ENCODE measurements at regions not wholly inside any gene's neighbourhood (a gene's known extent, or its start where the extent isn't known, plus 50 kb on each side); places are given as distances from the start of the nearest gene placed in this dataset.

DNA sequence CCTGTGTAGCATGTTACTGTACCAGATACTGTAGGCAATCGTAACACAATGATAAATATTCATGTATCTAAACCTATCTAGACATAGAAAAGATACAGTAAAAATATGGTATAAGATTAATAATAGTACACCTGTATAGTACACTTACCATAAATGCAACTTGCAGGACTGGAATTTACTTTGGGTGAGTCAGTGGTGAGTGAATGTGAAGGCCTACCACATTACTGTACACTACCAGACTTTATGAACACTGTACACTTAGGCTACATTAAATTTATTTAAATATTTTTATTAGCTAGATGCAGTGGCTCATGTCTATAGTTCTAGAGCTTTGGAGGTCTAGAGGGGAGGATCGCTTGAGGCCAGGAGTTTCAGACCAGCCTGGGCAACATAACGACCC is 186.6 kb upstream of the ROPN1 start:
- no peak for DNase-seq (ENCODE audit: low spot score)

DNA sequence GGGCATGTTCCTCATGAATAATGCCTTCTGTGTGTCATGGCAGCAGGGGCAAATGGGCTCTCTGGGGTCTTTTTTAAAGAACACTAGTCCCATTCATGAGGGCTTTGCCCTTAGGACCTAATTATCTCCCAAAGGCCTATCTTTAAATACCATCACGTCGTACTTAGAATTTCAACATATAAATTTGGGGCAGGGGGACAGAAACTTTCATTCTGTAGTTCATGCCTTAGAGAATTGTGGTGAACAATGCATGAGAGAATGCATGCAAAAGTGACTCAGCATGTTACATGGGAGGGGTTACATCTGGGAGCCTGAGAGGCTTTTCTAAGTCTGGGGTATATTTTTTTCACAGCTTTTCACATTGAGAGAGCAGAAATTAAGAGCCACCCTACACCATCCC is 208.5 kb upstream of the ROPN1 start:
- no peak for DNase-seq (ENCODE audit: low spot score)

DNA sequence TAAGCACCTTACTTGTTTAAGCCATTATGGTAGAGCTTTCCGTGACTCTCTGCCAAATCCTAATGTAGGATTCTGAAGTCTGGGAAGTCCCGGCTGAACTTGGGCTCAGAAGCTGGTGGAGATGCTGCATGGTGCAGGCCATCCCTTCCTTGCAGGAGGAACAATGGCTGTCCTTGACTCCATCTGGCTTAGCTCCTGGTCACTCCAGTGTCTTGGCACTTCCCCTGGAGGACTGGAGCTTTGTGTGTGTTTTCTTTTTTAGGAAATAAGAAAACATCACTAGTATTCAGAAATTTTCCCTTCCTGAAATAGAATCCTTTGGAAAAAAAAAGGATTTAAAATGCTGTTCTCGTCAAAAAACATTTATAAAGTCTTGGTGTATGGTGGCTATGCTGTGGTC is 209.3 kb upstream of the ROPN1 start:
- DNase-seq (ENCODE audit: low spot score) = no peak

DNA sequence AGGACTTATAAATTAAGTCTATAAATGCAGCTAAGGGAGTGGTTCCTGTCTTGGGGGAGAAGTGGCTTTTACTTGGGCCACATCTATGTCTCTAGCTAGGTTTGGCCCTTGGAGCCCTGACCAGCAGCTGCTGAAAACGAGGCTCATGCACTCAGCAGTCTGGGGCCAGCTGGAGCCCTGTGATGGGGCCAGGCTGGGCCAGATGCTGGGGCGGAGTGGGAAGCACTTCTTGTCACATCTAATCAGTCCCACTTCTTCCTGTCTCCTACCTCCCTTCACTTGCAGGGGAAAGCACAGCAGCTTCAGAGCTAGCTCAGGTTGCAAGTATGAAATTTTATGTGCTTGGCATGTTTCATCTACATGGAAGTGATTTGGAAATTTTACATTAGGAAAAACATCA is 209.9 kb upstream of the ROPN1 start:
- no peak for DNase-seq (ENCODE audit: low spot score)

DNA sequence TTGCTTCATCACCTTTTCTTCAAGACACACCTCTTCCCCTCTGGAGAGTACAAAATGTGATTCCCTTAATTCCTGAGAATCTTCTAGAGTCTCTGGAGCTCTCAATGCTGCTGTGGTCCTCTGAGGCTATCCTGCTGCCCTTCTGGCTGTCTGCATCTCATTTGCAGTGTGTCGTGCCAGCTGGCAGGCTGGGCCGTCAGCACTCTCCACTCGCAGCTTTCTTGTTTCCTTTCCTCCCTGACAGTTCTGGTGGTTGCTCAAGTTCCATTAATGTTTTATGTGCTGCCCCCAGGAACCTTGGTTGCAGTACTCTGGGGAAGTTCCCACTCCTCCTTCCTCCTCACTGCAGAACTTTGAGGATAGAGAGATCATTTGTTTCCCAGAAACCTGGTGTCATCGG is 210.8 kb upstream of the ROPN1 start:
- DNase-seq (ENCODE audit: low spot score) = no peak

DNA sequence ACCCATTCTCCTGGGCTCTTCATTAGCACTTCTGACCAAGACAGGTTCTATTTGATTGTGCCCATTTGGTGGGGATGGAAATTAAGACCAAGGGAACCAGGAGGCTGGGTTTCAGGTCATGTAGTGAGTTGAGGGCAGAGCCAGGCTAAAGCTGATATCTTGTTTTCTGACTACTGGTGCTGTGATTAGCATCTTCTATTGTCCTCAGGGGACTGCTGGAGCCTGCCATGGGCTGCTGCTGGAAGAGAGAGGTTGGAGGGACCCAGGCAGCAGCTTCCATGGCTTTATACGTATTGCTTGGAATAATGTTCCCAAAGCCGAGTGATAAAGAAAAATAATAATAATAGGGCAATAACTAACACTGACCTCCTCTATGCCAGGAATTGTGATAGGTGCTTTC is 211.4 kb upstream of the ROPN1 start:
- DNase-seq (ENCODE audit: low spot score) = no peak

DNA sequence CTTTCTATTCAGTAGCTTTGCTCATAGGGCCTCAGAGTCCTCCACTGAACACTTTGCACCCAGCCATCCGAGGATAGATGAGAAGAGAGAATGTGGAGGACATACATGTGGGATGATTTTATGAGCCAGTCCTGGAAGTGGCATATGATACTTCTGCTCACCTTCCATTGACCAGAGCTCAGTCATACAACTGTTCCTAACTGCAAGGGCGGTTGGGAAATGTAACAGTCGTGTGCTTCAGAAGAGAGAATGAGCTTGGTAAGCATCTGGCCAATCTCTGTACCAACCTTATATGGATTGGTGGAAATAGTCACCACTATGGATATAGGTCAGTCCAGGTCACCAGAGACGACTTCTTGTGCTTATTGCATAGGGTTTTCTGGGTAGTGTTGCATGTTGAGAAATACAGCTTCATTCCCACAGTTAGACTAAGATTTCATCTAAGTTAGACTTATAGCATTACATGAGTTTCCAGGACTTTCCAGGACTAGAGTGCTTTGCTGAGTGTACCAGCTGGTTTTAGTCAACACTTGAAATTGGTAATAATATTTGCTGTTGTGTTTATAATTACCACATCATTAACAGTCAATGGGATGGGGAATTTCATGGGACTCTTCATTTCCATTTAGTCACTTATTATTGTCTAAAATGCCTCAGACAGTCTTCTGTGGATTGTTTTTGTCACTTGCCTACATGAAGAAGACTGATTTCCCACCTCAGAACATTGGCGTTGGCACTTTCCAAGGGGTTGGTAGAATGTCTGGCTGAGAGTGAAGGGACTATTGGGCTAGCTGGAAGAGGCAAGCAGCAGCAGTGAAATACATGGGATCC is 214.5 kb upstream of the ROPN1 start:
- no peak for DNase-seq (ENCODE audit: low spot score)

DNA sequence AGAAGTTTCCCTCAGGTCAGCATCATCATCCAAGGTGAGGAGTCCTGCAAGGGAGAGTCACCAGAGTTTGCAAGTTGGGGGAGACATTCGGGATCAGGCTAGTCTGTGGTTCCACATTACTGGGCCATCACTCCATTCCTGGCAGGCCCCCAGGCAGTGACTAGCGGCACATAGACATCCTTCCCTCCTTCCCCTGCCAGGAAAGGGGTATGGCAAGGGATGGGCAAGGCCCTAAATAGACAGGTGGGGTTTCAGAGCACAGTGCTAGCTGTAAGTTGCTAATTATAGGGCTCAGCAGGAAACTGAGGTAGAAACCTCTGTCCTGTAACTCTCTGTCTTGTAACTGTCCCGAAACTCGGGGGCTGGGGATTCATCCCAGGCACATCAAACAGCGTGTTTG is 215.2 kb upstream of the ROPN1 start:
- DNase-seq (ENCODE audit: low spot score) = no peak

DNA sequence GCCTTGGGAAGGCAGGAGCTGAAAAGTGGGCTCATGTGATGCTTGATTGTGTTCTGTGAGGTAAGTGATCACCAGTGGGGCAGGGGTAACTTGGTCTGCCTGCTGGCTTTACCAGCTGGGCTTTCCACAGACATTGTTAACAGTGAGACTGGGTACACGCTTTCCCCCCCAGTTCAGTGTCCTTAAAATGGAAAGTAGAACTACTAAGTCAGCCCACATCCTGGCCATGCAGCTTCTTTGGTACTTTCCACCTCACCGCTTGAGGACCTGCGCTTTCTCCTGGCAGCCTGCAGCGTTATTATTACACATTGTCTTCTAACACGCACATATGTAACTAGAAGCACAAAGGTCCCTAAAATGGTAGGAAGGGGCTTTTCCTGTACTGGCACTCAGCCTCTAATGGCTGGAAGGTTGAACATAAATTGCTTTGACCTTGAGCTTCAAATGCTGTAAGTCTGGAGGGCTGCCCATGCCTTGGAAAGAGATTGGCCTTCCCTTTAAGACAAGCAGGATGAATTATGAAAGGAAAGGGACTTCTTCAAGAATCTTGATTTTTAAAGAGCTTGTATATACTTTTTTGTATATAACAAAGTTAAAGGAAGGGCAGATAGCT is 216.1 kb upstream of the ROPN1 start:
- no peak for DNase-seq (ENCODE audit: low spot score)

DNA sequence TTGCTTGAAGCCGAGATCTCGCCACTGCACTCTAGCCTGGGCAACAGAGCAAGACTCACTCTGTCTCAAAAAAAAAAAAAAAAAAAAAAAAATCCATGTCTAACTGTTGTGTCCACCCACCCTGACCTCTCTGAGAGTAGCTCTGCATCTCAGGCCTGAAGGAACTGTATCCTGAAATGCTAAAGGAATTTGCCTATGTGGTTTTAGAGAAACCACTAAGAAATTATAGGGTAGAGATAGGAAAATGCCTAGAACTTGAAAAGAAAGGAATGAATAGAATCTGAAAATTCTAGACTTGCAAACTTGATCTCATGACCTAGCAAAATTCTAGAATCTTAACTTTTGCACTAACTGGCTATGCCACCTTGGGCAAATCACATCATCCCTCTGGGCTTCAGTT is 217.5 kb upstream of the ROPN1 start:
- DNase-seq (ENCODE audit: low spot score) = no peak

DNA sequence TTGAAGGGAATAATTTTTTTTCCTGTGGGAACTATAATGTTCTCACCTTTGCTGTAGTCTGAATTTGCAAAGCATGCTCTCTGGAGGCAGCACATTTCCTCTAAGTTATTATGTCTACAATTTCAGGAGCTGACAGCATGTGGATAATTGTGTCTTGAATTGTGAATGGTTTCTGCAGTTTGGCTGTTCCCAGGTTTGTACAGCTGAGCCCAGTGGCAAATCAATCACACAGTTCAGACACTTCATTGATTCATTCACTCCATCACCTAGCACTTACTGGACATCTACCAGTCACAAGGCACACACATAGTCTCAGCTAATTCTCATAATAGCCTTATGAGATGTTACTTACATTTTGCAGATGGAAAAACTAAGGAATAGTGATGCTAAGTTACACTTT is 219.0 kb upstream of the ROPN1 start:
- no peak for DNase-seq (ENCODE audit: low spot score)

DNA sequence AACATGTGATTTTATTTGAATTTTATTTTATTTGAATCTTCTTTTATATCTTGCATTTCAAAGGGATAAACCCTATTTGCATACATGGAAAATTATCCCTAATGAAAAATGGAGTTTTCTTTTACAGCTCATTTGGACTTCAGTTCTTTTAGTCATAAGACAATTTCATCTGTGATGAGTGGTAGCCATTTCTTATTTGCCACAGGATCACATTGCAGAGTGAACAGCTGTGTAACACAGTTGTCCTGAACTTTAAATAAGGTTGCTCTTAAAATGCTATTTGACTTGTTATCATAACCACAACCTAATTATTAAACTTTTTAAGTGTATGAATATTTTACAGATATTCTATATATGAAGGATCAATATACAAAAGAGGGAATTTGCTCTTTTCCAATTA is 221.7 kb upstream of the ROPN1 start:
- DNase-seq (ENCODE audit: low spot score) = no peak

DNA sequence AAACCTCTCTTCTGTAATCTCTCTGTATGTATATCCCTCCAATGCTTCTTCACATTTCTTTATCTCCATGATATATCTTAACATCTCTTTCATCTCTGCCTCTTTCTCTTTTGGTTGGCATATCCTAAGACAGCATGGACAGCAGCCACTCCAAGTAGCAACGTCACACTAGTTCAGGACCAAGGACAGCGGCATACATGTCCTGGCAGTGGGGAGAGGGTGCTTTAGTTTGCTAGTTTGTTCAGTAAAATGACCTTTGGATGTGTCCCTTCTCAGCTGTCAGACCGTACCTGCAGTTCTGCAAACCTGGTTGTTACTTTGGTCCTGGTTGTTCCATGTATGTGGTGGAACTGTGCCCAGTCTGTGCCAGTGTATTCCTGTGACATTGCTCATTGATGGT is 225.6 kb upstream of the ROPN1 start:
- DNase-seq (ENCODE audit: low spot score) = no peak

DNA sequence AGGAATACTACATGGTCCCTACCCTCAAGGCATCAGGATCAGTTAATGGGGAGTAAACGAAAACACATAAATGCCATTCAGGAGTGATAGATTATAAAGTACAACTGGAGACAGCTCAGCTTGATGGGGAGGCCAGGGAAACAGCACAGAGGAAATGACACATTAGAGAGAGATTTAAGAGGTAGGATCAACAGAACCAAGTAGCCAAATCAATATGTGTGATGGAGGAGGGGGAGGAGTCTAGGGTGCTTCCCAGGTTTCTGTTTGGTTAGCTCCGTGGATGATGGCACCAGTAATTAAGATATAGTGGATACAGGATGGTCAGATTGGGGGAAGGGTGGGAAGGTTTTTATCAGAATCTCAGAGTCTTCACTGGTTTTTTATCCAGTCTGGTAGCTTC is 229.5 kb upstream of the ROPN1 start:
- DNase-seq (ENCODE audit: low spot score) = no peak

DNA sequence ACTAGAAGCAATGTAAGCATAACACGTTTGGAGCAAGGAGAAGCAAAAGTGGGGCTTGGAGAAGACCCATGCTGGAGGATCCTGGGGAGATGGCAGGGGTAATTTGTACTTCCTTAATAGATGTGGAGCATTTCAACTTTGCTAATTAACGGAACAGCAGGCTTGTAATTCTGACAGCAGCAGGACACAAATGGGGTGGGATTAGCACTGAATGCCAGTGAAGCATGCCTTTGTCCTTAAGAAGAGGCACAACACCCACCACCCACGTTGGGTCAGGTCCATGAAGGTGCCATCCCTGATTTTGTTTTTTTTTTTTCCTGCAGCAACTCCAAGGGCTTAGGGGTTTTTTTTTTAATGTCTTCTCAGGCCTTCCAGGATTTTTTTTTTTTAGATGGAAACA is 231.9 kb upstream of the ROPN1 start:
- no peak for DNase-seq (ENCODE audit: low spot score)

DNA sequence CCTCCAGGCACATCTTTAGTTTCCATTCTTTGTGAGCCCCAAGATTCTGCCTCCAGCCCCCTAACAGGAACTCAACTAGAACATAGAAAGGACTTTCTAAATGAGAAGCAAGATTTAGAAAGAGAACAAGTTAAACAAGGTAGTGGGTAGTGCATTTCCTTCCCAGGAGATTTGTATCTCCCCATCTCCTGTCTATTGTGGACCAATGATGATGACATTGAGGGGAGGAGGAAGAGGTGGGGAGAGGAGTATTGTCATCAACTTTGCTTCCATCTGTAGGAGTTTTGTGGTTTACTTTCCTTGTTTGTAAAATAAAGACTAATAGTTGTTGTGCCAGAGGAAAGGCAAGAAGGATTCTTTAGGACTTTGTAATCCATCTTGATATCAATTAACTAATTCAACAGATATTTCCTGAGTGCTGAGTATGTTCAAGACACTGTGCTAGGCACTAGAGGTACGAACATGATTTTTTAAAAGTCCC is 235.3 kb upstream of the ROPN1 start:
- DNase-seq (ENCODE audit: low spot score) = no peak

DNA sequence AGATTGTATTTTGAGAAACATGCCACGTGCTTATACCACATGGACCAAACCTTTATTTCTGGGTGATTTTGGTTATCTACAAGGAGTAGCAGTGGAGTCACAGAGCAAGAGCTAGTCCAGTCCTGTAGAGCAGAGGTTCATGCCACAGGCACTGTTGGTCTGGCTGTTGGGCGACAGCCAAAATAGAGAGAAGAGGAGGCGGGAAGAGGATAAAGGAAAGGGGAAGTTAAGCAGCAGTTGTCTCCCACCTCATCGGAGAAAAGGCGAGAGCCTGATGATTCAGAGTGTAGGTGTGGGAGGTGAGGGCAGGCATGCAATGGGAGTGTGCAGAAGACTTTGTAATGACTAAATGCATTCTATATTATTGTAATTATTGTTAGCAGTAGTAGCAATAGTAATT is 237.5 kb upstream of the ROPN1 start:
- DNase-seq (ENCODE audit: low spot score) = no peak

DNA sequence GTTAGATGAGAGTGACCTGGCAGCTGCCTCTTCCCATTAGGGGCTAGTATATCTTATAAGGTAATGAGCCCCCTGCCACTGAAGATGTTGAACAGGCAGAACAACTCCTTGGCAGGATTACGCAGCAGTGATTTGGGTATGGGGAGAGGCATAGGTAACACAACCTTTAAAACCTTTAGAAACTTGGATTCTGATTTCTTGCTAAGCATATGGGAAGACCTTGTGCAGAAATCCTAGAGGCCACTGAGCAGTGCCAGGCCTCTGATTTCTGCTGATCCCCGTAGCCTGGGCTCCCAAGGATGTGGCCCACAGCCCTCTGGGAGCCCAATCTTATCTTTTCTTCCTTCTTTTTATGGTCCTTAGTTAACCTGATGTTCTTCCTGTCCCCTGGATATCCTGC is 237.9 kb upstream of the ROPN1 start:
- DNase-seq (ENCODE audit: low spot score) = no peak

DNA sequence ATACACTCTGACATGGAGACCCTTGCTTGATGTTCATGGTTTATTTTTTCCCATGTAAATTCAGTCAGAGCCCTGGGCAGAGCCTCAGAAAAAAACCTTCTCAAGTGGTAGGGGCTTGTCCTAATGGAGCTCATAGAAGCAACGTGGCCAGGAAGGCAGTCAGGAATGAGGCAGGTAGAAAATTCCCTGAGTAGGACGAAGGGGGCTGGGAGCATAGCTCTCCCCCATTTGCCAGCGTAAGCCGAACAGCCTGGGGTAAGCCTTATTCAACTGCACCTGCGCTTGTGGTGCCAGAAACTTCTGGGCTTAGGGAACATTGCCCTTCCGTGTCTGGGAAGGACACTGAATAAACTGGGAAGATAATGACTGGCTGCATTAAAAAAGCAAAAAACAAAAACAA is 238.5 kb upstream of the ROPN1 start:
- DNase-seq (ENCODE audit: low spot score) = no peak

DNA sequence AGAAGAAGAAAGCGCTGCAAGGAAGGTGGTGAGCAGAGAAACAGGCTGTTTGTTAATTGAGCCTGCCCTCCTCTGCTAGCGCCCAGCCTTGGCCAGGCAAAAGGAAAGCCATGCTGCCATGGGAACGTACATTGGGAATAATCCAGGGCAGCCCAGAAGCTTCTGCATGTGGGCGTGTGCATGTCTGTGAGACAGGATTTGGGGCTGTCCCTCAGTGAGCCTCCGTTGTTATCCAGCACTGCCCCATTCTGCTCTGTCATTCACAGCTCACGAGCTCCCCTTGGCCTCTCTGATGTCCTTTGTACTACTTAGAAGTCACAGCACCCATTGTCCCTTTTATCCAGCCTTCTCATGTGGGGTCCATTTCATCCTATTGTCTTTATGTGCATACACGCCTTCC is 239.1 kb upstream of the ROPN1 start:
- DNase-seq (ENCODE audit: low spot score) = no peak

DNA sequence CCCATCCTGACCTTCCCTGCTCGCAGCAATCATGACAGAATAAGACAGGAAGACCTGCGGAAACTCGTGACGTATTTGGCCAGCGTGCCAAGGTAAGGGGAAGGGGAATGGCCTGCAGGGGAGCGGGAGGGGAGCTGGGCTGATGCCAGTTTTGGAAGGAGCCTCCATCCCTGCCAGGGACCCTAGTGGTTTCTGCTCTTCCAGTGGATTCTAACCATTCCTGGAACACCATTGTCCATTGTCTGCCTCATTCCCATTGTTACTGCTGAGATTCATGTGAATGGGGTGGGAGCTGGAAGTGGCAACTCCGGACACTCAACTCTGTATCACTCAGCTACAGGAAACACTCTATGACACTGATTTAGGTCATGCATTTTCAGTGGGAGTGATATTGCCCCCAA is 242.9 kb upstream of the ROPN1 start:
- no peak for DNase-seq (ENCODE audit: low spot score)

DNA sequence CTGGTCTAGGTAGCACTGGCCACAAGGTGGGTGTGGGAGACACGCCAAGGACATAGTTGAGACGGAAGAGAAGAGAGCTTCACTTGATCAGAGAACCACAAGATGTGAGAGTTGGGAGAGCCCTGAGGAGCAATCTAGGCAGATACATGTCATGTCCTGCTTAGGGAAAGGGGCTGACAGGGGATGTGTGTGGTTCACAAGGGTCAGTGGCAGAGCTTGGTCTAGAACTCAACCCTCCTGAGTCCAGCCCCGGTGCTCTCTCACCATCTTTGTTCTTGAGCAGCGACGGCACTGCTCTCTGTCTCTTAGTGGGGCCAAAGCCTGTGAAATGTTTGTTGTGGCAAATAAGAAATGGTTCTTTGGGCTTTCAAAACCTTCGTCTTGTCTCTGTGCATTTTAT is 243.5 kb upstream of the ROPN1 start:
- DNase-seq (ENCODE audit: low spot score) = no peak

DNA sequence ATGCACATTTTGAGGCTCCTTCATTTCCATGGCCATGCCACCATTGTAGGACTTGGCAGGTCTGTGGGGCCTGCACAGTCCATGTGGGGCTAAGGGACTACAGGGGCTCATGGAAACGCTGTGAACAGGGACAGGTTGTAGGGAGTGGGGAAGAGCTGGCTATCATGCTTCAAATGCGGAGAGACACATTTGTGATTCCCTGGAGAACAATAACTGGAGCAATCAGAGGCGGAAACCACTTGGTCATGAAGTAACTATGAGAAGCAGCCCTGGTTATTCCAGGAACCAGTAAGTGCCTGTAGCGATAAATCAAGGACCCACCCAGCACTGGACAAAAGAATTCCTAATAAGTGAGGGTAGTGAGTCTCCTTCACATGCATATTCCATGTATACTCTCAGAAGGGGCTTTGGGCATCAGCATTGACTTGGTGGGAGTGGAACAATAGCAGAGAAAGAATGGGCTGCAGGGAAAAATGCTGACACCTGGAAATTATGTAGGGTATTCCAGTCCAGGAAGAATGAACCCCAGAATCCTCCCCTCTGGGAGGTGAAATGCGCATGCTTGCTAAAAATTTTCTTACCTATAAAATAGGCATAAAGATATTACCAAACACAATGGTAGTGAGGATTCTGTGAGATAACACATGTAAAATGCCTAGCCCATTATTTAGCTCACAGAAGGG is 251.4 kb upstream of the ROPN1 start:
- no peak for DNase-seq (ENCODE audit: low spot score)

Measured in D341Med (cell line).